HG03060 (cell line): ENCODE measurements at regions not wholly inside any gene's neighbourhood (a gene's known extent, or its start where the extent isn't known, plus 50 kb on each side); places are given as distances from the start of the nearest gene placed in this dataset.

ENCODE experiments used
- ATAC-seq: cut with Tn5 transposase; IDR thresholded peaks from one replicate; pipeline ENCODE4 v1.9.1; 2021; ENCODE audit warnings: low read depth, moderate number of reproducible peaks; ENCODE audit not compliant: unreplicated experiment

- ATAC-seq, result no peak
Observed at GRCh38 chr2:234288974-234289455, 207.9 kb downstream of the ARL4C start.

GRCh38 chr2:234287650-234288049, 209.2 kb downstream of the ARL4C start:
- ATAC-seq, result no peak

- no peak for ATAC-seq
Observed at GRCh38 chr2:234286956-234287355, 209.9 kb downstream of the ARL4C start.

- no peak for ATAC-seq
Observed at GRCh38 chr2:234286118-234286598, 210.7 kb downstream of the ARL4C start.

GRCh38 chr2:234285541-234285940, 211.3 kb downstream of the ARL4C start:
- no peak for ATAC-seq

- ATAC-seq, result no peak
Observed at GRCh38 chr2:234279637-234280036, 217.2 kb downstream of the ARL4C start.

- no peak for ATAC-seq
Observed at GRCh38 chr2:234278556-234279255, 218.2 kb downstream of the ARL4C start.

GRCh38 chr2:234275515-234275914, 221.4 kb downstream of the ARL4C start:
- no peak for ATAC-seq

GRCh38 chr2:234273887-234274584, 222.8 kb downstream of the ARL4C start:
- ATAC-seq, result no peak

- no peak for ATAC-seq
Observed at GRCh38 chr2:234272069-234272850, 221.8 kb downstream of the SPP2 start.

GRCh38 chr2:234271338-234271737, 220.8 kb downstream of the SPP2 start:
- no peak for ATAC-seq

GRCh38 chr2:234269769-234270204, 219.3 kb downstream of the SPP2 start:
- ATAC-seq, result no peak

GRCh38 chr2:234267534-234267933, 217.0 kb downstream of the SPP2 start:
- ATAC-seq, result no peak

GRCh38 chr2:234266952-234267351, 216.4 kb downstream of the SPP2 start:
- no peak for ATAC-seq

- ATAC-seq, result no peak
Observed at GRCh38 chr2:234265206-234265605, 214.7 kb downstream of the SPP2 start.

- ATAC-seq, result no peak
Observed at GRCh38 chr2:234261736-234262135, 211.2 kb downstream of the SPP2 start.

- ATAC-seq, result no peak
Observed at GRCh38 chr2:234259440-234259839, 208.9 kb downstream of the SPP2 start.

- no peak for ATAC-seq
Observed at GRCh38 chr2:234258562-234259141, 208.2 kb downstream of the SPP2 start.

- no peak for ATAC-seq
Observed at GRCh38 chr2:234257859-234258561, 207.5 kb downstream of the SPP2 start.

- ATAC-seq, result no peak
Observed at GRCh38 chr2:234256516-234256915, 206.0 kb downstream of the SPP2 start.
